NB4 (cell line): ENCODE measurements at regions not wholly inside any gene's neighbourhood (a gene's known extent, or its start where the extent isn't known, plus 50 kb on each side); places are given as distances from the start of the nearest gene placed in this dataset.

Experiments
- CTCF ChIP-seq: IDR thresholded peaks from one replicate; pipeline ENCODE4 v1.5.1; 2012; ENCODE audit warnings: low read depth, low read length
- MAX ChIP-seq: IDR thresholded peaks from 2 replicates; pipeline ENCODE4 v1.6.1; 2011; ENCODE audit warnings: low read depth, low read length
- POLR2A ChIP-seq: IDR thresholded peaks from 2 replicates; pipeline ENCODE4 v1.6.1; 2011; ENCODE audit warnings: mild to moderate bottlenecking; ENCODE audit not compliant: insufficient read length; ENCODE audit errors: extremely low read depth

- TF ChIP-seq CTCF (no peak), POLR2A (no peak), MAX (no peak)
Observed at GRCh38 chr4:89369581-89369980, 62.0 kb upstream of the GPRIN3 start.
